CD4-positive, alpha-beta T cell treated with Interferon gamma for 1 hour (primary cell): ENCODE measurements at regions not wholly inside any gene's neighbourhood (a gene's known extent, or its start where the extent isn't known, plus 50 kb on each side); places are given as distances from the start of the nearest gene placed in this dataset.
"Not testable (repeated sequence)": the region's sequence is repeated elsewhere in the genome, so short reads cannot be mapped to it uniquely, and the experiment has no call there.

ENCODE experiments used
- DNase-seq: peaks from one replicate; pipeline ENCODE4 v3.0.0-alpha.2; 2020

DNA sequence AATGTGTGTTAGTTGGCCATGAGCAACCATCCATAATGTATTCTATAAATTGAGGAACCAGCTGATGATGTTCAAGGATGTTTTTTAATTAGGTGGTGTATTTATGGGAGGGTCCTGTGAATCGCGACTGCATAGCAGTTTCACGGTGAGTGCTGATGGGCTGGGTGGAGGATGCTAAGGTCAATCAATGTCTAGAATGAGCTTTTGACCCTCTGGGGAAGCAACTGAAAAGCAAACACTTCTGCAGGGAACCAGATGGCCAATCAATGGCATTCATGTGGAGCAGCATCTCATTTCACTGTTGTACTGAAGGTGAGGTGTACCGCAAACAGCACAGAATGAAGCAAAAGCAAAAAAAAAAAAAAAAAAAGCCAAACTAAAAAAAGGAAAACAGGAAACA lies 676.1 kb upstream of the TMEM132C start:
- no peak for DNase-seq

DNA sequence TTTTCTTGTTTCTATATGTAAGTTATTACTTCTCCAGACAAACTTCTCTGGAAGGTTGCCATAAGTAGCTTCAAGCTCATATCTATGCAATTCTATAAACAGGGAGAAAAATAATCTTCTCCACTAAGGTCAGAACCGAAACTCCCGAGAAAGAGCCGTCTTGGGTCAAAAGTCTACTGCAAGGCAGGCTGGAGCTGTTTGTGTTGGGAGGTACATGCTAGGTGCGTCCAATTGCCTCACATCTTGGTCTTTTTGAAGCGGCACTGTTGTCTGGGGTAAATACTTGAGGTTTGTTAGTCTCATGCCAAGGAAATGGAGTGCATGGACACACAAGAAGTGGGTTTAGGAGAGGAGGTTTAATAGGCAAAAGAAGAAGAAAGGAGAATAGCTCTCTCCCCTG lies 674.7 kb upstream of the TMEM132C start:
- no peak for DNase-seq

DNA sequence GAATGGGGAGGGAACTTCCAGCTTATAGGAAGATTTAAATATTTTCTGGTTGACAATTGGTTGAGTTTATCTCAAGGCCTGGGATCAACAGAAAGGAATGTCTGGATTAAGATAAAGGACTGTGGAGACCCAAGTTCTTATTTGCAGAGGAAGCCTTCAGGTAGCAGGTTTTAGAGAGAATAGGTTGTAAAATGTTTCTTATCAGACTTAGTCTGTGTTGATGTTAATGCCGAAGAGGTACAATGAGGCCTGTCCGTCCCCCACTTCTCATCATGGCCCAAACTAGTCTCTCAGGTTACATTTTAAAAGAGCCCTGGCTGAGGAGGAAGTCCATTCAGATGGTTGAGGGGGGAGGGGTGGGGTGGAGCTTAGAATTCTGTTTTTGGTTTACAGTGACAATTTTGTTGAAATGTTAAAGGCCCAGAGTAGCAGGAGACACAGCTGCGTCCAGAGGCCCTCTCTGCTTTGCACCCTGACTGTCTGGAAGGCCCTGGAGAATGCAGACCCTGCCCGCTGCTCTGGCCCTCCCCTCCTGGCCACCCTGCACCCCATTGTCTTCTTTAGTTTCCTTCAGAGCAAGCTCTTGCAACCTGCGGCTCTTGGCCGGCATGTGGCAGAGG lies 672.5 kb upstream of the TMEM132C start:
- DNase-seq = no peak

DNA sequence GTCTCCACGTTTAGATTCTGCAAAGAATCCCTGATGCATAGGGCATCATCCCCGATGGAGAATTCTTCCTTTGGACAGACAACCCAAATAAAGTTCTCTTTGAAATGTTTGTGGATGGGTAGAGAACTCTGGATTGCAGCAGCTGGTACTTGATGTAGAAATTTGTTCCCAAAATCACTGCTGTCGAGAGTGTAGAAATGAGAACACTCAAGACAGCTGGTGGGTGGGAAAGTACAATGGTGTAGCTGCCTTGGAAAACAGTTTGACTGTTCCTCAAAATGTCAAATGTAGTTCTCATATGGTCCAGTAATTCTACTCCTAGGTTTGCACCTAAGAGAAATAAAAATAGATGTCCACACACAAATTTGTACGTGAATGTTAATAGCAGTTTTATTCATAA lies 671.5 kb upstream of the TMEM132C start:
- no peak for DNase-seq

DNA sequence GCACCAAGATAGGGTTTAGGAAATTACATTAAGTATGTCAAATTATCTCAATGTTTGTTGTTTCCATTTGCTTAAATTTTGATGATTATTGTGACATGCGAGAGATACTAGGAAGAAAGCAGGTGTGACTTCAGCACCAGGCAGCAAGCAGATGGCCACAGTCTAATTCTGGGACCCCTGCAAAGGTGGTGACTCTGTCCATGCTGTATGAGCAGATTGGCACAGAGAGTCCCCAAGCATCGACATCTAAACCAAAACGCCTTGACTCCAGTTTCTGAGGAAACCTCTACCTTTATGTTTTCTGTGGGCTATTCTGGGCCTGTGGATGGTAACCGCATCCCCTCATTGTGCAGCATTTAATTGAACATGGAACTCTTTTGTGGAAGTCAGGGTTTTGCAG lies 670.1 kb upstream of the TMEM132C start:
- DNase-seq = no peak

DNA sequence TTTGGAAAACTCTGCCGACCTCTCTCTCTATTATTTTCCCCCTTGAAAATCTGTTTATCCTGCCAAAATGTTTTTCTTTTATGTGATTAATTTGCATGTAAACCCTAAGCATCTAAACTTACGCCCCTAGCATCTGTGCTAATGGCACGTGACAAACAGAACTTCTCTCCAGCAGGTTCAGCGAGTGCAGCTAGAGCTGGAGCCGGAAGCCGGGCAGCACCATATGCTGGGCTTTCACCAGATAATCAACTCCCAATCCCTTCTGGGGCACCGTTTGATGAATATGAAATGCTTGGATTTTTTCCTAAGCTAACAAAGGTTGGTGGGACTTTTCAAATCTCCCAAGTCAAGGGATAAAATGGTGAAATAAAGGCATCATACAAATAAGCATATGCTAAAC lies 667.5 kb upstream of the TMEM132C start:
- no peak for DNase-seq

DNA sequence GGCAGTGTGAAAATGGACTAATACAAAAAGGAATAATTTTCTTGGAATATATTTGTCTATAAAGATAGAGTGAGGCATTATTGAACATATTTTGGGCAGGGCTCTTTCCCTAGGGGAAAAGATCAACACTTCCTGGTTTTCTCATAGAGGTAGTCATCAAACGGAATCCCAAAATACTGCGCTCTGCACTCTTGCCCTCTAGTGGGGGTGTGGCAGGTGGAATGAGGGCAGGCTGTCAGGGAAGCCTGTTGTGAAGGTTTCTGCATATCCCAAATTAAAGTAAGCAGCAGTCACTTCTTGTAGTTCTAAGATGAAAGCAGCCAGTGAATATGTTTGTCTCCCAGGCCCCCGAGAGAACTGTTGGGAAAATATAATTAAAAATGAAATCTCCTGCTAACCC lies 666.8 kb upstream of the TMEM132C start:
- no peak for DNase-seq

DNA sequence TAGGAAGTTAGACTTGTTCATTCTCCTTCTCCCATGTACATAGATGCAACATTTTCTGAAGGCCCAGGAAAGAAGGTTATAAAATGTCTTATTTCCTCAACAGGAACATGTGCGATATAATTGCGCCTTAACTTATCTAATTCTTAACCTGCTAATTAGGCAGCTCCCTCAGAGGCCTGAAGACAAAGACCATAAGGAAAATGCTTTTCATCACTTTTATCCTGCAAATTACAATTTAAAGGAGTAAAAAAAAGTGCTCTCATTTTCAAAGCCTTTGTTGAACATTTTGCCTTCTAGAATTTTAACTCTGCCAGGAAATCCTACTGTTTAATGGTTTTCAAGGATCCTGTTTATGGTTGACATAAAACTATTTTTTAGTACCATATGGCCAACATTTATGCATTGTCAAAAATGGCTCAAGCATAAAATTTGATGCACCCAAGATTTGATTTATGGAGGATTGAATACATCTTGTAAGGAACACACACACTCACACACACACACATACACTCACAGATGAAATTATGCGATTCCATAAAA lies 660.4 kb upstream of the TMEM132C start:
- DNase-seq = no peak

DNA sequence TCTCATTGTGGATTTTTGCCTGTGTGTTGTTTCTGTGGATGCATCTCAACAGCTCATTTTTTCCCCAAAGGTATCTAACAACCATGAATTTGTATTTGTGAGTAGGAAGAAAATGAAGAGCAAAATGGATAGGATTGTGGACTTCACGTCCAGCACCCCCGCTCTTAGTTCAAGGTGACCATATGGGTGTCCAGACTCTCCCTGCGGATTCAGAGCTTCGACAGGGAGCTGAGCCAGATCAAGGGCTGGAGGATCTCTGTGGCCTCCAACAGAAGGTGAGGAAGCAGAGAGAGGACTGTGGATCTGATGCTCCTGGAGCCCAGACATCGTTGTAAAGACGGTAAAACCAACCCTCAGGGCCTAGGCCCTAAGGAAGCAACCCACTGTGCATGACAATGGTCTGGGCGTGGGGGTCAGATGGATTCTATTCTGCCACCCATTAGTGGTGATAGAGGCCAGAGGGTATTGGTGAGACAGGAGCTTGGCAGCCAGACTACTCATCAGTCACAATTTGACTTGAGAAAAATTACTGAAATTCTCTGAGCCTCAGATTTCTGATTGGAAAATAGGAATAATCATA lies 659.7 kb upstream of the TMEM132C start:
- DNase-seq = no peak

DNA sequence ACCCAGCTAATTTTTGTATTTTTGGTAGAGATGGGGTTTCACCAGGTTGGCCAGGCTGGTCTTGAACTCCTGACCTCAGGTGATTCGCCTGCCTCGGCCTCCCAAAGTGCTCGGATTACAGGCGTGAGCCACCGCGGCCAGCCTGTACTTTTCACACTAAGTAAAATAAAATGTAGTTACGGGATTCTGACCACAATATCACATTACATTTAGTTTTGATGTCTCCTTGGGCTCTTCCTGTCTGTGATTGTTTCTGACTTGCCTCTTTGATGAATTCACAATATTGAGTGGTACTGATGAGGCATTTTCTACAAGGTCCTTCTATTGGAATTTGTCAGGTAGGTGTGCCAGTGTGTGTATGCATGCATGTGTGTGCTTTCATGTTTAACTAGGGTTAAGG lies 658.6 kb upstream of the TMEM132C start:
- not testable (repeated sequence) for DNase-seq

DNA sequence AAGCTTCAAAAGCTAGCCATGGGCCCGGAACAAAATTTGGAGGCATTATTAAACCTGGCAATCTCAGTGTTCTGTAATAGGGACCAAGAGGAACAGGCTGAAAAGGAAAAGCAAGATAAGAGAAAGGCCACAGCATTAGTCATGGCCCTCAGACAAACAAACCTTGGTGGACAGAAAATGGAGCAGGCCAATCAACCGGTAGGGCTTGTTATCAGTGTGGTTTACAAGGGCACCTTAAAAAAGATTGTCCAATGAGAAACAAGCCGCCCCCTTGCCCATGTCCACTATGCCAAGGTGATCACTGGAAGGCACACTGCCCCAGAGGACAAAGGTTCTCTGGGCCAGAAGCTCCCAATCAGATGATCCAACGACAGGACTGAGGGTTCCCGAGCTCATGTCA lies 653.9 kb upstream of the TMEM132C start:
- DNase-seq = no peak

DNA sequence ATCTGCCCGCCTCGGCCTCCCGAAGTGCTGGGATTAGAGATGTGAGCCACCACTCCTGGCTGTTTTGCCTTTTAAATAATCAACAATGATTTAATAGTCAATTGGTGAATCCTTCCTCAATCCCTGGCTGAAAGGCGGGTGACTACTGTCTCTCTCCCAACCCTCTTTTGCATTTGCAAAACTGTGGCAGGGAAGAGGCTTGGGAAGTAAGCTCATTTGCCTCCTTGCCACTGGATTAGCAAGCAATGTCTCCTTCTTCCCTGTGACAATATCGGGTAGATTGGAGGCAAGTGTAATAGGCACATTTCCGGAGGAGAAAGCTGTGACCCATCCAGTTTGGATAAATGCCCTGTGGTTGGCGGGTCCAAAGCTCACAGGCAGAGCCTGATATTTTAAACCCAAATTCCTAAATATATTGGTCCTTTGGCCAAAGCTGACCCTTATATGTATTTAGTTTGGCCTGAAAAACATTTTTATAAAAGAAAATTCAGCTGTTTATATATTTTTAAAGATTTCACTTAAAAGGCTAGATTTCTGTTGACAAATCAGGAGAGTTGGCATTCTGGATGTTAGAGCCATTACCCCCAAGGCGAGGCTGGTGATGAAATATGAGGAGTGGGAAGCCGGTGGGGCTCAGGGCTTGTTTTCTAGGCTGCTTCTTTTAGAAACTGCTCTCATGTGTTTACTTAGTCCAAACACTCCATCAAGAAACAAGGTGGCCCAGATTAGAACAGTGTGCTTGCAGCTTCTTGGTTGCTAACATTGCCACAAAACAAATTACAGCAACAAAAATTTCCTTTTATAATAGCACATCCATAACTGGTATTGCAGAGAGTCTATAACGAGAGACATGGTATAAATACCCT lies 646.9 kb upstream of the TMEM132C start:
- no peak for DNase-seq

DNA sequence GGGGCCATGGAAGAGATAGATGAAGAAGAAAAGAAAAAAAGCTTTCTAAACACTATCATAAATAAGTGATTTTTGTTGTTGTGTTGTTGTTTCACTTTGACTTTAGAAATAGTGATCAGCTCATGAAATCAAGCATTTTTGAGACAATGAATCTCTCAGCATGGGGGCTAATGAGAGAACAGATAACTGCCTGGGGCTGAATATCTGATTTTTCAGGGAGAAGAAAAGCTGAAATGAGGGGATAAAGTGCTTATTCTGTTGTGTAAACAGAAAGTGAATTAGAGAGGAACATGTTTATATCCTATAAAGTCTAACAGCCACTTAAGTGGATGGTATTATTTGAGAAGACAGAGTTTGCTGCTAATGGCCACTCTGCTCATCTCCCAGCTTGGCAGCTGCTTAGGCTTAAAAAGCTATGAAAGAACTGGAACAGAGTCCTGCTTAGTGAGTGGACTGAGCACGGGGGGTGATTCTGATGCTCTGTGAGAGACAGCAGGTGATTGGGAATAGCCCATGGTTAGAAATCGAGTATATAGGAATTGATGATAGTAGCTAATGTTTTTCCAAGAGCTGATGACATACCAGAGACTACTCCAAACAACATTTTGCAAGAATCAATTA lies 646.1 kb upstream of the TMEM132C start:
- no peak for DNase-seq

DNA sequence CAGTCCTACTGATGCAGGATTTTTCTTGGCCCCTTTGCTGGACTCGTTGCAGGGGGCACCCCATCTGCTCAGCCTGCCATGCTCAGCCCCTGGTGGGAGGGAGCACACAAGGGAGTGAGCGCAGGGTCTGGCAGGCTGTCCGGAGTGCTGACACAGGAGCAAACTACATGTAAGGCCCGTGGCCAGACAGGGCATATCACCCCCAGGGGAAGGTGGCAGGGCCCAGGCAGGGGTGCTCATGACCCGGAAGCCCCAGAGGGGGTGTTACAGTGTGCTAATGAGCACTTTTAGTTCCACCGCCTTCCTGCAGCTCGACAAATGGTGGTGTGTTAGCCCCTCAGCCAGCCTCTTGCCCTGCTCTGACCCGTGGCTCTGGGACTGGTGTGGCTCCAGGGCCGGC lies 645.6 kb upstream of the TMEM132C start:
- DNase-seq = no peak

DNA sequence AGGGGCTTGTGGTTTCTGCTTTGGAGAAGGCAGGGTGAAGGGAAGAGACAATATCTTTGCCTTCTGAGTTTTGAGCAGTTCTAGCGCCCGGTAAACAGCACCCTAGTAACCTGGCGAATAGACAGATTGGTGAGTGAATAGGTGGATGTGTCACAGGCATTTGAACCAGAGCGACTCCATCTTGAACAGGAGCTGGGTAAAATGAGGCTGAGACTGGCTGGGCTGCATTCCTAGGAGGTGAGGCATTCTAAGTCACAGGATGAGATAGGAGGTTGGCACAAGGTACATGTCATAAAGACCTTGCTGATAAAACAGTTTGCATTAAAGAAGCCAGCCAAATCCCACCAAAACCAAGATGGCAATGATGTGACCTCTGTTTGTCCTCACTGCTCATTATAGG lies 643.6 kb upstream of the TMEM132C start:
- no peak for DNase-seq

DNA sequence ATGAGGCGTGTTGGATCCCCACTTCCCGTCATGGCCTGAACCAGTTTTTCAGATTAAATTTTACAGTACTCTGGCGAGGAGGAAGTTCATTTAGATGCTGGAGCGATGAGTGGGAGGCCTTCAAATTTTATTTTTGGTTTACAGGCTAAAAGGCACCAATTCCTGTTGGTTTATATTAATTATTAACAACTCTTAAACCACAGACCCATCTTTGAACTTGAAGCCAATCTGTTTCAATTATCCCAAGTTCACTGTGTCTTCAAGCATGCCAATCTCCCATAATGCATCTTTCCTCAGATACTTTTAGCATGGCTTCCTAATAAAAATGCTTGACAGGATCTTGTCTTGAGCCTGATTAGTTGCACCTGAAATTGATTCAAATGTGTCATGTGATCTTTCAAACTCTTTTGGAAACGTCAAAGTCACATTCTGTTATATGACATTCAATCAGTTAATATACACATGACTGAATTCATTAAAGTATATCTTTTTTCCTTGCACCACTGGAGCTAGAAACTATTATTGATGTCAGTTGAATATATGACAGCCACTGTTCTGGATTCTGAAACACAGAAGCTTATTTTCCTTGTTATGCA lies 641.7 kb upstream of the TMEM132C start:
- DNase-seq = no peak

DNA sequence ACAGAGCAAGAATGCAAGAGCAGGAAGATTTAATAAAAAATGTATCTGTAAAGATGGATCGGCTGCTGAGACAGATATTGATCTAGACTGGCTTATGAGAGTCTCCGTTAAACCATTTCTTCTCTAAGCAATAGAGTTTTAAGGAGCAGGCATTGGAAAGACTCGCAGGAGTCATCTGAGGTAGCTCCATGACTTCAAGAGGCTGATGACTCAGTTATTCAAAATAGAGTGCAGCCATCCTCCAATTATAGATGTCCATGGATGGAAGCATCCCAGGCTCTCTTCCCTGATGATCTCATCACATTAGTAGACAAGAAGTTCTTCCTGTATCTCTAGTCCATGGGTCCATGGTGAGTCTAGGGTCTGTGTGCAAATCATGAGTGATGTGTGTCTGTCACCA lies 638.3 kb upstream of the TMEM132C start:
- DNase-seq = no peak

DNA sequence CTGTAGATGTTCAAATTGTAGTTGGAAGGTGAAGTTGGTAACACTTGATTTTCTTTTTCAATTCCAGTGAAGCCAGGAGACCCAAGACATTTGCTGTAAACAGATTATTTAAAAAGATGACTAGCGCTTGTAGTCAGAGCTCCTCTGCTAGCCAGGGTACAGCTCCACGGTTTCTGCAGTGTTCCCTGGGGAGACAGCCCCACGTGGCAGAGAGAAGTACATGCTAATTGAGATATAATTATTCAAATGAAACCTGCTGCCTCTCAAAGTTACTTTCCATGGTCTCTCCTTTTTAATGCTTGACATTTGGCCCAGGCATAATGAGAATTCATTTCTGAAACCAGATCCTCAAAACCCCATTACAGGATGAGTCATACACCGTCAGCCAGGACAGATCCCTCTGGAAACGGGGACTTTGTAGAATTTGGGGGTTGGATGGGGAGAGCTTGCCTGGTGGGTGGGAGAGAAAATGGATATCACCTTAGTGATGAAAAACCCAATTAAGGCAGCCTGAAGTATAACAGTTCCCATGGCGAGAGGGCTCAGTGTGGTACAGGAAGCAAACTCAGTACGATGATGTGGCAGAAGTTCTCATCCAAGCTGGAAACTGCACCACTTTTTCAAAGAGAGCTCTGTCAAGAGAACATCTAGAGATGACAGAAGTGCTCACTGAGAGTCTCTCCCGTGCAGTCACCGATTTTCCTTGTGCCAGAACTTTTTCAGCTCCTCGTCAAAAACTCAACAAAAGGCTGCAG lies 637.7 kb upstream of the TMEM132C start:
- DNase-seq = no peak

DNA sequence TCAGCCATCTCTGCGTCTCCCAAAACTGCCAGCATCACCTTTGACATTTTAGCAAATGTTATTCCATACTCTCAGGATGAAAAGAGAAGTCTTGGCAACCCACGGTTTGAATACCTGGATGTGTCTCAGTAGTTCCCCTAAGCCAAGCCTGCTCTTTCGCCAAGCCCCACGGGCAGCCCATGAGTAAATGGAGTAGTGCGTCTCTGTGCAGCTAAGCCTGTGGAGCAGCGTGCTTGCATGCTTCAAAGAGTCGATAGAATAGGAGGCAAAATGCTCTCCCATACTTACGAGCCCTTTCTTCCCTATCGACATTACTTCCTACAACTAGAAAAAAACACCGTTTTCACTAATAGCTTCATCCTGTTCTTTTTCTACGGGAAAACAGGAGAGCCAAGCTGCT lies 634.5 kb upstream of the TMEM132C start:
- DNase-seq = no peak

DNA sequence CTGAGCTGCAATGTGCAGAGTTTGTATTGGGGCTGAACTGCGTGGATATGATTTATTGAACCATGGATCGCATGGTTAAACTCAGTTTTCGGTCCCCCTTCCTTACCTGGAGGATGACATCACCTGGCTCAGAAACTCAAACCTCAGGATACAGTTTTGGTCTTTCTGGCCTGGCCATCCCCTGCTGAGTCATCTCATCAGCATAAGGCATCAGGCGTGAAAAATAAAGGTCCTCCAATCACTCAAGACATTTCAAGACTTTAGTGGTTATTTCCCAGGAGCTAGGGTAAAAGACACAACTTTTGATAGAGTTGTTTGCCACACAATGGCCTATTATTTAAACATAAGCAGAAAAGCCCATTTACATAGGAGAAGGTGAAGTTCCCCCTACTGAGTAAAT lies 631.1 kb upstream of the TMEM132C start:
- no peak for DNase-seq

DNA sequence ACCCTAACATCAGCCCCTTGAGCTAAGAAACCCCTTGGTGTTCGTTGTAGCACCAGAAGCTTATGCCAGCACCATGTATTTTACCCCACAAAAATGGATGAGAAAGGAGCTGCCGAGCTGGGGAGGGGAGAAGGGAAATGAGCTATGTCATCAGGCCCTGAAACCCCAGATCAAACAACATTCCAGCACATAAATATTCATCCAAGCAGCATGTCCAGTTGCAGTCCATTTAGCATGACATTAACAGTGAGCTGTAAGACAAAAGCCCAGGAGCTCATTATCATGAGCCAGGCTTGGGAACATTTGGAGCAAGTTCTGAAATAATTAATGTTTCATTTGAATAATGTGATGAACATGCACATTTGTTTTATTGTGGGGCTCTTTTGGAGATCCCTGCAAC lies 630.1 kb upstream of the TMEM132C start:
- no peak for DNase-seq

DNA sequence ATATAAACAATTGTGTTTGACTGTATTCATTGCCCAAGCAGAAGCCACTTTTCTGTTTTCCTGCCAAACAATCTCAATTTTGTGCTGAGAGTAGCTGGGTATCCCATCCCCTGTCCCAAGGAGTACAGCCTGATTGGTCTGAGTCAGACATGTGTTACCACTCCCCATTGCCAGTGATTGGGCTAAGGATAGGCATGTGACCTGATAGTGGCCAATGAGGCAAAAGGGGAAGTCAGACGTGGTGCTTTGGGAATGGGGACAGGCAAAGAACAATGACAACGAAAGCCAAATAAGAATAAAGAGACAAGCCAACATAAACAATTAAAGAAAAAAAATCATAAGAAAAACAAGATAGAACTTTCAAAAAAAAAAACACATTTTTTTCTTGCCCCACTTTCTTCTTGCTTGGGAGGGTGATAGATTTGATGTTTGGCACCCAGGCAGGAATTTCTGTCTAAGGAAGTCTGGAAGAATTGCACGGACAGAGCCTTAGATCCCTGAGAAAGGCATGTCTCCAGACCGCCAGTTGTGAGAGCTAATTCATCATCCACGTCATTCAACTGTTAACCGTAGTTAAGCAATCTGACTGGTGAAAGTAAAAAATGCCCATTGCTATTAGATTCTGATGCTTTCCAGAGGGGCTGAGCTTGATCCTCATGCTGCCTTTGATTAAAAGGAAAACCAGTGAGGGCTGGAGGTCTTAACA lies 626.6 kb upstream of the TMEM132C start:
- DNase-seq = no peak
